GM19438 (cell line): ENCODE measurements at regions not wholly inside any gene's neighbourhood (a gene's known extent, or its start where the extent isn't known, plus 50 kb on each side); places are given as distances from the start of the nearest gene placed in this dataset.

Experiments used
- ATAC-seq: cut with Tn5 transposase; IDR thresholded peaks from one replicate; pipeline ENCODE4 v1.9.1; 2021; ENCODE audit warnings: low read depth; ENCODE audit not compliant: unreplicated experiment

GRCh38 chr2:236762628-236763027 lies 193.0 kb downstream of the ACKR3 start:
- no peak for ATAC-seq

- ATAC-seq = no peak
Observed at GRCh38 chr2:236763857-236764256, 194.2 kb downstream of the ACKR3 start.

- ATAC-seq = no peak
Observed at GRCh38 chr2:236764716-236765115, 195.1 kb downstream of the ACKR3 start.

- ATAC-seq = no peak
Observed at GRCh38 chr2:236765478-236765877, 195.9 kb downstream of the ACKR3 start.

- no peak for ATAC-seq
Observed at GRCh38 chr2:236766850-236767249, 197.2 kb downstream of the ACKR3 start.

- no peak for ATAC-seq
Observed at GRCh38 chr2:236767941-236768340, 198.3 kb downstream of the ACKR3 start.

GRCh38 chr2:236768393-236769140 lies 198.9 kb downstream of the ACKR3 start:
- no peak for ATAC-seq

GRCh38 chr2:236769981-236770671 lies 200.5 kb downstream of the ACKR3 start:
- ATAC-seq = no peak

- no peak for ATAC-seq
Observed at GRCh38 chr2:236772220-236772837, 202.7 kb downstream of the ACKR3 start.

- ATAC-seq = no peak
Observed at GRCh38 chr2:236773206-236773605, 203.6 kb downstream of the ACKR3 start.

GRCh38 chr2:236774171-236774570 lies 204.5 kb downstream of the ACKR3 start:
- no peak for ATAC-seq

- no peak for ATAC-seq
Observed at GRCh38 chr2:236775511-236775910, 205.9 kb downstream of the ACKR3 start.

- ATAC-seq = no peak
Observed at GRCh38 chr2:236776206-236776605, 206.6 kb downstream of the ACKR3 start.

GRCh38 chr2:236776695-236777251 lies 207.1 kb downstream of the ACKR3 start:
- no peak for ATAC-seq

GRCh38 chr2:236777408-236777807 lies 207.8 kb downstream of the ACKR3 start:
- no peak for ATAC-seq

- no peak for ATAC-seq
Observed at GRCh38 chr2:236781933-236782816, 212.6 kb downstream of the ACKR3 start.

GRCh38 chr2:236782938-236783337 lies 213.3 kb downstream of the ACKR3 start:
- ATAC-seq = no peak

- no peak for ATAC-seq
Observed at GRCh38 chr2:236783417-236784020, 213.9 kb downstream of the ACKR3 start.

- no peak for ATAC-seq
Observed at GRCh38 chr2:236785611-236786057, 216.0 kb downstream of the ACKR3 start.

GRCh38 chr2:236786751-236787150 lies 217.1 kb downstream of the ACKR3 start:
- ATAC-seq = no peak
